GM23338 (cell line): ENCODE measurements at regions not wholly inside any gene's neighbourhood (a gene's known extent, or its start where the extent isn't known, plus 50 kb on each side); places are given as distances from the start of the nearest gene placed in this dataset.

Experiments
- EZH2 ChIP-seq: fragments of 200-600 bp; sonication (generic); IDR thresholded peaks from one replicate; pipeline ENCODE4 v1.8.0; 2017; ENCODE audit warnings: antibody characterized with exemption, mild to moderate bottlenecking, low read depth; ENCODE audit not compliant: unreplicated experiment
- POLR2AphosphoS5 ChIP-seq: IDR thresholded peaks from 2 replicates; pipeline ENCODE4 v1.6.1; 2016; ENCODE audit warnings: antibody characterized with exemption, low read depth
- REST ChIP-seq: IDR thresholded peaks from one replicate; pipeline ENCODE4 v1.6.1; 2018; ENCODE audit warnings: antibody characterized with exemption; ENCODE audit not compliant: unreplicated experiment
- ZNF331 ChIP-seq: fragments of 250-450 bp; sonication (Bioruptor Pico); IDR thresholded peaks from 2 replicates; pipeline ENCODE4 v1.5.0; 2020; ENCODE audit warnings: low read depth, mild to moderate bottlenecking, moderate library complexity
- TF ChIP-seq, protein P1 (sequence below), 2 experiments: fragments of 200-600 bp in 1 of 2; sonication (generic) in 1 of 2; conservative IDR thresholded peaks; 2 replicates each; pipeline versions ENCODE4 v1.5.1 to v1.6.1; 2016 to 2017; ENCODE audit warnings: antibody characterized with exemption in 2 of 2, low read depth in 2 of 2, mild to moderate bottlenecking in 2 of 2, moderate library complexity in 1 of 2

DNA sequence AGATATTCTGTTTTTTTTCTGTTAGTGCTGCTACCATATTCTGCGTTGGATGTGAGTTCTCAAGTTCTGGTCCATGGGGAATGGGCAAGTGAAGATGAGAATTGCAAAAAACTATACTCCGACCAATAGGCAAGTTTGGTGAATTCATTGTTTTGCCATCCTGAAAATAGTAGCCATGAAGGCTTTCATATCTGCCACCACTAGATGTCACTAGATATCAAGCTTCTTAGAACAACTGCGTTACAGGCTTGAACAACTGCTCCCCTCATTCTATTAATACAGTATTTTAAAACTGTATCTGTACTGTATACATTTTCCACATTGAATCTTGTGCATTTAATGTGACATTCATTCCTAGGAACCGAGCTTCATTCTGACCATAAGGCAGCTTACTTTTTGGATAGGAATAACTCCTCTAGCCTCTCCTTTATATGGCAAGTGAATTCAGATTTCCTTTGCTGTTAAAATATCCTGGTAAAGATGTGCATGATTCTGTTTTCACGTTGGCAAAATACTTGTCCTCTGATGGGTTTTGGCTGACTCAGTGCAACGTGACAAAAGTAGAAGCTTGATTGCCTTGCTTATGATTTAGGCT is 163.6 kb downstream of the SREK1 start:
- TF ChIP-seq, protein P1, sequence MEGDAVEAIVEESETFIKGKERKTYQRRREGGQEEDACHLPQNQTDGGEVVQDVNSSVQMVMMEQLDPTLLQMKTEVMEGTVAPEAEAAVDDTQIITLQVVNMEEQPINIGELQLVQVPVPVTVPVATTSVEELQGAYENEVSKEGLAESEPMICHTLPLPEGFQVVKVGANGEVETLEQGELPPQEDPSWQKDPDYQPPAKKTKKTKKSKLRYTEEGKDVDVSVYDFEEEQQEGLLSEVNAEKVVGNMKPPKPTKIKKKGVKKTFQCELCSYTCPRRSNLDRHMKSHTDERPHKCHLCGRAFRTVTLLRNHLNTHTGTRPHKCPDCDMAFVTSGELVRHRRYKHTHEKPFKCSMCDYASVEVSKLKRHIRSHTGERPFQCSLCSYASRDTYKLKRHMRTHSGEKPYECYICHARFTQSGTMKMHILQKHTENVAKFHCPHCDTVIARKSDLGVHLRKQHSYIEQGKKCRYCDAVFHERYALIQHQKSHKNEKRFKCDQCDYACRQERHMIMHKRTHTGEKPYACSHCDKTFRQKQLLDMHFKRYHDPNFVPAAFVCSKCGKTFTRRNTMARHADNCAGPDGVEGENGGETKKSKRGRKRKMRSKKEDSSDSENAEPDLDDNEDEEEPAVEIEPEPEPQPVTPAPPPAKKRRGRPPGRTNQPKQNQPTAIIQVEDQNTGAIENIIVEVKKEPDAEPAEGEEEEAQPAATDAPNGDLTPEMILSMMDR (conservative IDR thresholded peaks at IDR 0.05; ENCODE audit: low read depth in 2 of 2) = peak; percentile 86 to 89; a peak in 3 of 4 replicates
- TF ChIP-seq EZH2 = no peak
- TF ChIP-seq POLR2AphosphoS5 = no peak
- TF ChIP-seq ZNF331 (CRISPR knock-in tag) = no peak
- TF ChIP-seq REST = no peak
